DND-41 (cell line): ENCODE measurements at regions not wholly inside any gene's neighbourhood (a gene's known extent, or its start where the extent isn't known, plus 50 kb on each side); places are given as distances from the start of the nearest gene placed in this dataset.

Experiments used
- ATAC-seq: fragments of 200-7000 bp; cut with Tn5 transposase; 3 replicates; pipeline ENCODE4 v1.9.1; 2021; ENCODE audit warnings: low read depth; ENCODE audit not compliant: insufficient read depth
- DNase-seq: peaks from one replicate; pipeline ENCODE4 v3.0.0-alpha.2; 2020
- H2AFZ ChIP-seq: 2 replicates; pipeline ENCODE4 v1.6.0; 2012; ENCODE audit warnings: low read depth, low read length
- H3K27ac ChIP-seq: 2 replicates; pipeline ENCODE4 v1.5.1; 2012; ENCODE audit warnings: low read length, inconsistent platforms
- H3K27me3 ChIP-seq: fragments of 200-600 bp; sonication (generic); 2 replicates; pipeline ENCODE4 v1.6.0; 2012; ENCODE audit warnings: low read length, mild to moderate bottlenecking, inconsistent platforms; ENCODE audit not compliant: insufficient read depth, poor library complexity
- H3K36me3 ChIP-seq: 2 replicates; pipeline ENCODE4 v1.5.1; 2012; ENCODE audit warnings: low read length, inconsistent platforms; ENCODE audit not compliant: insufficient read depth
- H3K4me1 ChIP-seq: 2 replicates; pipeline ENCODE4 v1.5.1; 2012; ENCODE audit warnings: mild to moderate bottlenecking, low read length; ENCODE audit not compliant: insufficient read depth
- H3K4me2 ChIP-seq: 2 replicates; pipeline ENCODE4 v1.6.0; 2012; ENCODE audit warnings: mild to moderate bottlenecking, moderate library complexity, low read length, inconsistent platforms; ENCODE audit not compliant: insufficient read depth
- H3K4me3 ChIP-seq, 2 experiments: fragments of 200-600 bp in 1 of 2; shearing (Covaris generic) in 1 of 2; 2 replicates each; pipeline ENCODE4 v1.5.1; 2012 to 2016; ENCODE audit warnings: inconsistent platforms in 2 of 2, low read length in 2 of 2, mild to moderate bottlenecking in 2 of 2, low read depth in 1 of 2, moderate library complexity in 1 of 2
- H3K79me2 ChIP-seq: 2 replicates; pipeline ENCODE4 v1.6.0; 2012; ENCODE audit warnings: low read length, inconsistent platforms; ENCODE audit not compliant: insufficient read depth
- H3K9ac ChIP-seq: 2 replicates; pipeline ENCODE4 v1.6.0; 2012; ENCODE audit warnings: low read depth, mild to moderate bottlenecking, inconsistent platforms, low read length, moderate library complexity
- H3K9me3 ChIP-seq: 2 replicates; pipeline ENCODE4 v1.5.1; 2012; ENCODE audit warnings: low read length, moderate library complexity, mild to moderate bottlenecking, inconsistent platforms; ENCODE audit not compliant: insufficient read depth, severe bottlenecking
- H4K20me1 ChIP-seq: 2 replicates; pipeline ENCODE4 v1.6.0; 2012; ENCODE audit warnings: low read length; ENCODE audit not compliant: insufficient read depth
- EZH2 ChIP-seq: IDR thresholded peaks from 3 replicates; pipeline ENCODE4 v1.6.1; 2012; ENCODE audit warnings: borderline replicate concordance, low read depth, mild to moderate bottlenecking, moderate library complexity, low read length, inconsistent platforms; ENCODE audit not compliant: severe bottlenecking
- TF ChIP-seq, protein P1 (sequence below): IDR thresholded peaks from 2 replicates; pipeline ENCODE4 v1.5.1; 2012; ENCODE audit warnings: borderline replicate concordance, low read length, moderate library complexity, mild to moderate bottlenecking; ENCODE audit not compliant: poor library complexity, severe bottlenecking; ENCODE audit errors: extremely low read depth

DNA sequence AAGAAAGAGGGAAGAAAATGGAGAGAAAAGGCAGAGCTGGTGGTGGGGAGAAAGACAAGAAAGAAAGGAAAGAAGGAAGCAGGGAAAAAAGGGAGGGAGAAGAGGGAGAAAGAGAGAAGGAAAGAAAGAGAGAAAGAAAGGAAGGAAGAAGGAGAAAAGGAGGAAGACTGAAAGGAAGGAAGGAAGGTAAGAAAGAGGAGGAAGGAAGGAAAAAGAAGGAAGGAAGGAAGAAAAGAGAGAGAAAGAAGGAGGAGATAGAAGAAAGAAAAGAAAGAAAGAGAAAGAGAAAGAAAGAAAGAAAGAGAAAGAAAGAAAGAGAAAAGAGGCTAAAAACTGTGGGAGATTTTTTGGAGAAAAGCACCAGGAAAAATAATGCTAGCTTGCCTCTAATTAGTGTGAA lies 561.4 kb upstream of the GOT2 start:
- no peak for TF ChIP-seq EZH2
- TF ChIP-seq, protein P1, sequence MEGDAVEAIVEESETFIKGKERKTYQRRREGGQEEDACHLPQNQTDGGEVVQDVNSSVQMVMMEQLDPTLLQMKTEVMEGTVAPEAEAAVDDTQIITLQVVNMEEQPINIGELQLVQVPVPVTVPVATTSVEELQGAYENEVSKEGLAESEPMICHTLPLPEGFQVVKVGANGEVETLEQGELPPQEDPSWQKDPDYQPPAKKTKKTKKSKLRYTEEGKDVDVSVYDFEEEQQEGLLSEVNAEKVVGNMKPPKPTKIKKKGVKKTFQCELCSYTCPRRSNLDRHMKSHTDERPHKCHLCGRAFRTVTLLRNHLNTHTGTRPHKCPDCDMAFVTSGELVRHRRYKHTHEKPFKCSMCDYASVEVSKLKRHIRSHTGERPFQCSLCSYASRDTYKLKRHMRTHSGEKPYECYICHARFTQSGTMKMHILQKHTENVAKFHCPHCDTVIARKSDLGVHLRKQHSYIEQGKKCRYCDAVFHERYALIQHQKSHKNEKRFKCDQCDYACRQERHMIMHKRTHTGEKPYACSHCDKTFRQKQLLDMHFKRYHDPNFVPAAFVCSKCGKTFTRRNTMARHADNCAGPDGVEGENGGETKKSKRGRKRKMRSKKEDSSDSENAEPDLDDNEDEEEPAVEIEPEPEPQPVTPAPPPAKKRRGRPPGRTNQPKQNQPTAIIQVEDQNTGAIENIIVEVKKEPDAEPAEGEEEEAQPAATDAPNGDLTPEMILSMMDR = no peak
- DNase-seq = no peak
- Histone ChIP-seq H3K4me1 (no peaks in the 10 kb centered on the region), H3K36me3 (no peaks in the 10 kb centered on the region), H3K9me3 (no peaks in the 10 kb centered on the region), H3K9ac (no peak overlapping the region), H3K4me2 (no peak overlapping the region), H3K79me2 (no peaks in the 10 kb centered on the region), H3K27me3 (peaks cover 6% of the 10 kb centered on the region), H4K20me1 (no peaks in the 10 kb centered on the region), H3K4me3 (no peak overlapping the region), H2AFZ (no peak overlapping the region), H3K27ac (no peak overlapping the region)
- no peak for ATAC-seq

DNA sequence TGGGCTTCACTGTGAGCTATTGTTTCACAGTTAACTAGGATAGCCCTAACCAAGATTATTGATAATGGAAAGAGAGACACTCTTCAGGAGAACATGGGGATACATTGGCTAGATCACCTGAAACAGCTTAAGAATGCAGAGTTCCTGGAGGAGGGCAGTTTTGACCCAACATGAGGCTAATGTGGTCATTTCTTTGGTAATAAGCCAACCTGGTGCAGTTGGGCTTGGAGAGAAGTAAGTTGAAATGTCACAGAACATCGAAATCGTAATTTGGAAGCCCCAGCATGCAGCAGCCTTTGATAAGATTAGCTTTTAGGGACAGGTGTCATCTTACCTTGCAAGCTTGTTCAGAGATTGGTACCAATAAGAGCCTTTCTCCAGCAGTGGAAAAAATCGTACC lies 556.6 kb upstream of the GOT2 start:
- TF ChIP-seq, protein P1 = no peak
- no peak for TF ChIP-seq EZH2
- Histone ChIP-seq H3K27me3 (no peaks in the 10 kb centered on the region), H3K4me2 (no peak overlapping the region), H3K36me3 (no peaks in the 10 kb centered on the region), H3K79me2 (no peaks in the 10 kb centered on the region), H3K4me3 (no peak overlapping the region), H3K27ac (no peak overlapping the region), H3K9ac (no peak overlapping the region), H3K4me1 (no peaks in the 10 kb centered on the region), H4K20me1 (no peaks in the 10 kb centered on the region), H2AFZ (no peak overlapping the region), H3K9me3 (no peaks in the 10 kb centered on the region)
- ATAC-seq (no peak), DNase-seq (no peak)

DNA sequence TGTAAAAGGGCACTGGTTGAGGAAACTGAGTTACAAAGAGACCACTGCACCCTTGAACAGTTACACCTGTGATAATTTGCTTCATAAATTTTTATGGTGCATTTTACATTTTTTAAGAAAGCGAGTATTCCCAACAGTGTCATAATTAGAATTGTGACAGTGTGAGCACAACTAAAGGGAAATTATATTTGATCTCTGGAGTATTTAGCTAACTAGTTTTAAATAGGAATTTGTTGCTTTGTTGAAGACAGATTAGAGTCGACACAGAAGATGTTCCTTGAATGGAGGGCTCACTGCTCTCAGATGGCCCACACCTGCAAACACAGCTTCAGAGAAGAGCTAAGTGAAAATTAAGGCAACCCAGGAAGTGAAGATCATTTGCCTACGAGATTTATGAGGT lies 555.0 kb upstream of the GOT2 start:
- Histone ChIP-seq H3K4me3 (no peak overlapping the region), H3K4me1 (no peaks in the 10 kb centered on the region), H3K4me2 (no peak overlapping the region), H3K79me2 (no peaks in the 10 kb centered on the region), H3K27ac (no peak overlapping the region), H3K9ac (no peak overlapping the region), H3K9me3 (no peaks in the 10 kb centered on the region), H2AFZ (no peak overlapping the region), H3K27me3 (no peaks in the 10 kb centered on the region), H4K20me1 (no peaks in the 10 kb centered on the region), H3K36me3 (no peaks in the 10 kb centered on the region)
- DNase-seq (no peak), ATAC-seq (no peak)
- TF ChIP-seq, protein P1 = no peak
- no peak for TF ChIP-seq EZH2

DNA sequence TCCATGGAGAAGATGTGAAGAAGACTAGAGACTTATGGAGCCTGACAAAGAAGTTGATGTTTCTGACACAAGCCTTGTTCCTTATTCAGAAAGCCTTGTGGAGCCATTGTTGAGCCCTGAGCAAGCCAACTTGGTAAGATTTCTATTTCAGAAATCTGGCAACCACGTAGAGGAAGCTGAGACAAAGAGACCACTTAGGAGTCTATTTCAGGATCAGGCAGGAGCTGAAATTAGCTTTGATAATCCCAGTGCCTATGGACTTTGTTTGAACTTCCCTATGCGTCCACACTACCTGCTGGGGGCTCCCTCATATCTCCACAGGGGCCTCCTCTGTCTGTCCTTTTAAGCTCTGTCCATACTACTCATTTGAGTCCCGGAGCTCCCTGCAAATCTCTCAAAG lies 540.0 kb upstream of the GOT2 start:
- Histone ChIP-seq H3K4me3 (no peak overlapping the region), H3K4me1 (no peaks in the 10 kb centered on the region), H4K20me1 (no peaks in the 10 kb centered on the region), H3K79me2 (no peaks in the 10 kb centered on the region), H3K27ac (no peak overlapping the region), H3K9ac (no peak overlapping the region), H2AFZ (no peak overlapping the region), H3K4me2 (no peak overlapping the region), H3K36me3 (no peaks in the 10 kb centered on the region), H3K27me3 (no peaks in the 10 kb centered on the region), H3K9me3 (no peaks in the 10 kb centered on the region)
- ATAC-seq (no peak), DNase-seq (no peak)
- TF ChIP-seq, protein P1 = no peak
- TF ChIP-seq EZH2 = no peak
